ENCODE measurements at regions not wholly inside any gene's neighbourhood (a gene's known extent, or its start where the extent isn't known, plus 50 kb on each side); places are given as distances from the start of the nearest gene placed in this dataset.

- TF ChIP-seq, protein P1, sequence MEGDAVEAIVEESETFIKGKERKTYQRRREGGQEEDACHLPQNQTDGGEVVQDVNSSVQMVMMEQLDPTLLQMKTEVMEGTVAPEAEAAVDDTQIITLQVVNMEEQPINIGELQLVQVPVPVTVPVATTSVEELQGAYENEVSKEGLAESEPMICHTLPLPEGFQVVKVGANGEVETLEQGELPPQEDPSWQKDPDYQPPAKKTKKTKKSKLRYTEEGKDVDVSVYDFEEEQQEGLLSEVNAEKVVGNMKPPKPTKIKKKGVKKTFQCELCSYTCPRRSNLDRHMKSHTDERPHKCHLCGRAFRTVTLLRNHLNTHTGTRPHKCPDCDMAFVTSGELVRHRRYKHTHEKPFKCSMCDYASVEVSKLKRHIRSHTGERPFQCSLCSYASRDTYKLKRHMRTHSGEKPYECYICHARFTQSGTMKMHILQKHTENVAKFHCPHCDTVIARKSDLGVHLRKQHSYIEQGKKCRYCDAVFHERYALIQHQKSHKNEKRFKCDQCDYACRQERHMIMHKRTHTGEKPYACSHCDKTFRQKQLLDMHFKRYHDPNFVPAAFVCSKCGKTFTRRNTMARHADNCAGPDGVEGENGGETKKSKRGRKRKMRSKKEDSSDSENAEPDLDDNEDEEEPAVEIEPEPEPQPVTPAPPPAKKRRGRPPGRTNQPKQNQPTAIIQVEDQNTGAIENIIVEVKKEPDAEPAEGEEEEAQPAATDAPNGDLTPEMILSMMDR (IDR thresholded peaks at IDR 0.05): no peak
- no peak for TF ChIP-seq POLR2A (IDR thresholded peaks at IDR 0.05)
Observed at GRCh38 chr20:39789411-39789810, 827.3 kb downstream of the DHX35 start.

All from tibial nerve (tissue), 3 donors.